Activated naive CD4-positive, alpha-beta T cell treated with anti-CD3 and anti-CD28 coated beads, Interleukin-2, amount 50 U/mL, for 72 hours (primary cell): ENCODE measurements at regions not wholly inside any gene's neighbourhood (a gene's known extent, or its start where the extent isn't known, plus 50 kb on each side); places are given as distances from the start of the nearest gene placed in this dataset.
"Not testable (repeated sequence)": the region's sequence is repeated elsewhere in the genome, so short reads cannot be mapped to it uniquely, and the experiment has no call there.

Source experiments
- ATAC-seq, 2 donors: fragments of 150-1000 bp; cut with Tn5 transposase; 2 replicates each; pipeline ENCODE4 v1.10.0; 2021; ENCODE audit warnings: mild to moderate bottlenecking in 2 of 2, moderate library complexity in 2 of 2
- DNase-seq, 2 donors: peaks; one replicate each; pipeline ENCODE4 v3.0.0; 2021 to 2022; ENCODE audit warnings: low spot score in 2 of 2
- H3K27ac Mint-ChIP-seq, 2 donors: one replicate each; pipeline ENCODE4 v1.8.0; 2022; ENCODE audit warnings: mild to moderate bottlenecking in 2 of 2, mixed read lengths in 2 of 2
- H3K36me3 Mint-ChIP-seq, 2 donors: one replicate each; pipeline ENCODE4 v1.8.0; 2022; ENCODE audit warnings: mixed read lengths in 2 of 2
- H3K9me3 Mint-ChIP-seq, 2 donors: one replicate each; pipeline ENCODE4 v1.8.0; 2022; ENCODE audit warnings: mixed read lengths in 2 of 2

DNA sequence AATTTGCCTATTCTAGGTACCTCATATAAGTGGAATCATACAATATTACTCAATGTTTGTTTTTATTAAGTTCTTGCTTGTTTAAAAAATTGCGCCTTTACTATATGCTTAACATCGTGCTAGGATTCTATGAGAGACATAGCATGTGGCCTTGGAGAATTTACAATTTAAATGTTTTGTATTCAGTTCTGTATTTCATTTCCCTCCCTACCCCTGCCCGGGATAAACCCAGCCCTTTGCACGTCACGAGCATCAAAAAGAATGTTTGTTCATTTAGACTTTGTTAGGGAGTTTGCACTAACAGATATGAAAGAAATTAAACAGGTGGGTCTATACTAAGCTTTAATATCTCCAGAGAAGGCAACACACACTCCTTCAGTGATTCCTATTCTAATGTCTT lies 75.7 kb downstream of the C18orf54 start:
- H3K36me3 Mint-ChIP-seq: no peaks in the 10 kb centered on the region
- no peak overlapping the region for H3K27ac Mint-ChIP-seq
- no peak for DNase-seq
- ATAC-seq: no peak
- H3K9me3 Mint-ChIP-seq: no peaks in the 10 kb centered on the region

DNA sequence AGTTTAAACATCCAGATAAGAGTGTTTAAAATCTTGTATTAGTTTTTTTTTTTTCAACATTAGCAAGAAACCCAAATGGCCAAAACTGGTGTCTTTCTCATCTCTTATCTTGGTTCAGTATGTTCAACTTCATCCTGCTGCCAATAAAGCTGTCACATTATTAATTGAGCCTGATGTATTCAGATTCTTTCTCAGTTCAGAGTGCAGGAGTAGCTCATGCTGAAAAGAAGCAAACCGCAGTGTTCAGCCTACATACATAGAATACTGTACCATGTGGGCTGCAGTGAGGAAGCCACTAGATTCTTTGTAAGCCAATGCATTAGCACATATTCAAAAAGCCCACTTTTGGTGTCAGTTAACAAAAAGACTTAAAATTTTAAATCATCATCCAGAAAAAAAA lies 76.2 kb downstream of the C18orf54 start:
- peaks cover 0 to 3% of the 10 kb centered on the region in 2 donors for H3K36me3 Mint-ChIP-seq
- ATAC-seq (no peak), DNase-seq (no peak)
- H3K27ac Mint-ChIP-seq: no peak overlapping the region
- H3K9me3 Mint-ChIP-seq: no peaks in the 10 kb centered on the region

- ATAC-seq: no peak
- no peak for DNase-seq
- H3K27ac Mint-ChIP-seq: no peak overlapping the region
- H3K9me3 Mint-ChIP-seq: no peaks in the 10 kb centered on the region
- H3K36me3 Mint-ChIP-seq: peaks cover 0 to 5% of the 10 kb centered on the region in 2 donors
These were observed 76.7 kb downstream of the C18orf54 start for GRCh38 chr18:54434453-54434852.

- no peaks in the 10 kb centered on the region for H3K9me3 Mint-ChIP-seq
- H3K36me3 Mint-ChIP-seq: peaks cover 0 to 5% of the 10 kb centered on the region in 2 donors
- H3K27ac Mint-ChIP-seq: no peak overlapping the region
- ATAC-seq (no peak), DNase-seq (no peak)
These were observed 78.8 kb downstream of the C18orf54 start for GRCh38 chr18:54436501-54436900.

GRCh38 chr18:54440292-54440691 lies 82.6 kb downstream of the C18orf54 start:
- Mint-ChIP-seq H3K9me3 (no peaks in the 10 kb centered on the region), H3K36me3 (peaks cover 0 to 5% of the 10 kb centered on the region in 2 donors), H3K27ac (no peak overlapping the region)
- DNase-seq (no peak), ATAC-seq (no peak)

GRCh38 chr18:54444319-54444914 lies 86.7 kb downstream of the C18orf54 start:
- ATAC-seq (peak in 1 of 2 donors; percentile 74), DNase-seq (peak in 1 of 2 donors; percentile 43)
- no peak overlapping the region for H3K27ac Mint-ChIP-seq
- no peaks in the 10 kb centered on the region for H3K9me3 Mint-ChIP-seq
- no peaks in the 10 kb centered on the region for H3K36me3 Mint-ChIP-seq

DNA sequence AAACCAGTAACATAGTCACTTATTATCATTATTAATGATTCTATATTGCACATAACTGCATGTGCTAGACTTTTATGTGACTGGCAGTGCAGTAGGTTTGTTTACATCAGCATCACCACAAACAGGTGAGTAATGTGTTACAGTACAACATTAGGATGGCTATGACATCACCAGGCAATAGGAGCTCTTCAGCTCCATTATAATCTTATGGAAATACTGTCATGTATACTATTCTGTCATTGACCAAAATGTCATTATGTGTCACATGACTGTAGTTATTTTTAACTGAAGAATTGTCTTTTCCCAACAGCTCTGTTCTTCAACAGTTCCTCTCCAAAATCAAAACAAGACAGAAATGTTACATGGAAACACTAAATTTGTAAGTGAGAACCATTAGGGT lies 96.3 kb downstream of the C18orf54 start:
- DNase-seq: no peak
- Mint-ChIP-seq H3K27ac (no peak overlapping the region), H3K9me3 (no peaks in the 10 kb centered on the region)

GRCh38 chr18:54465502-54465901 lies 107.8 kb downstream of the C18orf54 start:
- Mint-ChIP-seq H3K9me3 (peaks cover 3 to 4% of the 10 kb centered on the region in 2 donors), H3K36me3 (peaks cover 0 to 5% of the 10 kb centered on the region in 2 donors), H3K27ac (no peak overlapping the region)
- ATAC-seq (no peak), DNase-seq (no peak)

More for the DNA sequence above, 96.3 kb downstream of the C18orf54 start:
- ATAC-seq: no peak
- H3K36me3 Mint-ChIP-seq: no peaks in the 10 kb centered on the region

GRCh38 chr18:54466248-54467005 lies 108.7 kb downstream of the C18orf54 start:
- ATAC-seq (no peak), DNase-seq (no peak)
- peaks cover 3 to 4% of the 10 kb centered on the region in 2 donors for H3K9me3 Mint-ChIP-seq
- no peak overlapping the region for H3K27ac Mint-ChIP-seq
- peaks cover 0 to 5% of the 10 kb centered on the region in 2 donors for H3K36me3 Mint-ChIP-seq

DNA sequence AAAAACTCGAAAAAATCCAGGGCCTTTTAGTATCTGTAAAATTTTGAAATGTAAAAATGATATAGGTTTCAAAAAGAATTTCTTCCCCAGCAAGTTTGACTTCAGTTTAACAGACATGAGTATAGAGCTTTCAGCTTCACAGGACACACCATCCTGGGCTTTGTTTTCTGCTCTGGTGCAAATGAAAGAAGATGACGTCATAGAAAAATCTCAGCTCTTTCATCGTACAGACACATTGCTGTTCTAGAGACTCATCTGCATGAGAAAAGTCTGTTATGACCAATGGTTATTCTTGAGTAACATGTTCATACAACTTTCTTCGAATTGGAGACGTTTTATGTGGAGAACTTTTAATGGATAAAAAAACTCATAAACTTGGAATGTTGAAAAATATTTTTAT lies 111.7 kb upstream of the DYNAP start:
- ATAC-seq (no peak), DNase-seq (no peak)
- Mint-ChIP-seq H3K9me3 (no peaks in the 10 kb centered on the region), H3K27ac (no peak overlapping the region), H3K36me3 (no peaks in the 10 kb centered on the region)

- Mint-ChIP-seq H3K9me3 (no peaks in the 10 kb centered on the region), H3K27ac (no peak overlapping the region), H3K36me3 (no peaks in the 10 kb centered on the region)
- ATAC-seq: no peak
- DNase-seq: no peak
These were observed 110.4 kb upstream of the DYNAP start for GRCh38 chr18:54480616-54481015.

DNA sequence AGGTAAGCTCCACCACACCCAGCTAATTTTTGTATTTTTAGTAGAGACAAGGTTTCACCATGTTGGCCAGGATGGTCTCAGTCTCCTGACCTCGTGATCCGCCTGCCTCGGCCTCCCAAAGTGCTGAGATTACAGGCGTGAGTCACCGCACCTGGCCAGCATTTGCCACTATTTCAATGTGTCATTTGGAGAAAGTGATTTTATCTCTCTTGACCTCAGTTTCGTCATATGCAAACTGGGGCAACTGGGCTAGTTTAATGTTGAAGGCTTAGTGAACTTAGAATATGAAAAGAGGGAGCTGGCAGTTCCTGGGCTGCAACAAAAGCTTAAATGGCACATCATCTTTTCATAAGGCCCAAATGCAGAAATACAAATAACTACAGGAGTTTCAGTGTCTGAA lies 88.6 kb upstream of the DYNAP start:
- ATAC-seq, H3K9me3 Mint-ChIP-seq, H3K36me3 Mint-ChIP-seq, DNase-seq, H3K27ac Mint-ChIP-seq: not testable (repeated sequence)

- ATAC-seq (no peak), DNase-seq (no peak)
- no peaks in the 10 kb centered on the region for H3K9me3 Mint-ChIP-seq
These were observed 87.7 kb upstream of the DYNAP start for GRCh38 chr18:54503131-54503894.

GRCh38 chr18:54506516-54507261 lies 84.4 kb upstream of the DYNAP start:
- Mint-ChIP-seq H3K9me3 (no peaks in the 10 kb centered on the region), H3K27ac (no peak overlapping the region), H3K36me3 (no peaks in the 10 kb centered on the region)
- DNase-seq (no peak), ATAC-seq (no peak)

More at GRCh38 chr18:54503131-54503894, 87.7 kb upstream of the DYNAP start:
- H3K27ac Mint-ChIP-seq: no peak overlapping the region
- no peaks in the 10 kb centered on the region for H3K36me3 Mint-ChIP-seq

DNA sequence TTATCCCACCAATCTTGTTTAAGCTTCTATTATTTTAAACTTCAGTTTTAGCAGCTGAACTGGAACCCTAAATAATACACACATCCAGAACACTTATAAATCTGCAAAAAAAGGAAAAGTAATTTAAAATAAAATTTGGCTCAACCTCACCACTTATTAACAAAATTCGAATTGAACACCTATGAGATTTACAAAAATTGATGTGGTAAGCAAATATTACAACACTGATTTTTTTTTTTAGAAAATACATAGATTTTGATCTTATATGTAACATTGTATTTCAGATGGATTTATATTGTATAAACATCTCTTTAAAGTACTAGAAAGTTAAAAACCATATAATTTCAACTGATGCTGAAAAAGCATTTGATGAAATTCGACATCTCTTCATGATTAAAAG lies 81.3 kb upstream of the DYNAP start:
- DNase-seq (no peak), ATAC-seq (no peak)
- H3K27ac Mint-ChIP-seq: no peak overlapping the region
- no peaks in the 10 kb centered on the region for H3K9me3 Mint-ChIP-seq
- H3K36me3 Mint-ChIP-seq: no peaks in the 10 kb centered on the region

GRCh38 chr18:54515149-54515548 lies 75.9 kb upstream of the DYNAP start:
- H3K9me3 Mint-ChIP-seq: no peaks in the 10 kb centered on the region
- DNase-seq: no peak

DNA sequence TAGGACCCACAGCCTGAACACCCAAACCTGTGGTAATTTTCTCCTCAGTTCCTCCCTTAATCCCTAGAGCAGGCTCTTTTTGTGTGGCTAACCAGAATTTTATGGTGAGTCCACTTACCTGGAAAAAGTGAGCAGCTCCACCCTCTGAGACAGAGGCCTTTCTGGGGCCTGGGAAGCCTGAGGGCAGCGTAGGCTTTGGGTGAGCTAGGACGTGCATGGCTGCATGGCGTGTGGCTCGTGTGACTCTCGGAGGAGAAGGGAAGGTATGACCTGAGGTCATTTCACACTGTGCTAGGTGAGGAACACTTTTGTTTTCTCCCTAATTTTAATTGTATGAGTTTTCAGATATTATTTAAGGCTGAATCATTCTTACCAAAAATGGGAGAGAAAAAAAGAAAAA lies 73.5 kb upstream of the DYNAP start:
- no peak for DNase-seq
- H3K36me3 Mint-ChIP-seq: no peaks in the 10 kb centered on the region
- H3K9me3 Mint-ChIP-seq: no peaks in the 10 kb centered on the region
- H3K27ac Mint-ChIP-seq: no peak overlapping the region
- no peak for ATAC-seq

More at GRCh38 chr18:54515149-54515548, 75.9 kb upstream of the DYNAP start:
- ATAC-seq: peak in 1 of 2 donors; percentile 77
- Mint-ChIP-seq H3K27ac (no peak overlapping the region), H3K36me3 (no peaks in the 10 kb centered on the region)
